ENCODE measurements at regions not wholly inside any gene's neighbourhood (a gene's known extent, or its start where the extent isn't known, plus 50 kb on each side); places are given as distances from the start of the nearest gene placed in this dataset.

GRCh38 chr2:220999356-220999755, 572.7 kb downstream of the EPHA4 start:
- Histone ChIP-seq H3K36me3 (no peaks in the 10 kb centered on the region), H3K27ac (no peak overlapping the region), H3K9me3 (ENCODE audit: low read depth) (no peaks in the 10 kb centered on the region), H3K4me1 (ENCODE audit: low read depth) (peaks cover 13% of the 10 kb centered on the region), H3K4me3 (no peak overlapping the region), H3K27me3 (no peaks in the 10 kb centered on the region)
- no peak for TF ChIP-seq CTCF (IDR thresholded peaks at IDR 0.05; ENCODE audit: low read depth, low read length)
- no peak for DNase-seq (ENCODE audit: low read depth in 1 of 2, low spot score in 1 of 2)

GRCh38 chr2:221001381-221001801, 570.7 kb downstream of the EPHA4 start:
- no peaks in the 10 kb centered on the region for H3K9me3 ChIP-seq (ENCODE audit: low read depth)
- H3K4me3 ChIP-seq = no peak overlapping the region
- no peak for TF ChIP-seq CTCF (IDR thresholded peaks at IDR 0.05; ENCODE audit: low read depth, low read length)
- H3K4me1 ChIP-seq (ENCODE audit: low read depth) = peaks cover 3% of the 10 kb centered on the region
- no peak overlapping the region for H3K27ac ChIP-seq
- DNase-seq (ENCODE audit: low read depth in 1 of 2, low spot score in 1 of 2) = no peak
- H3K36me3 ChIP-seq = no peaks in the 10 kb centered on the region
- H3K27me3 ChIP-seq = no peaks in the 10 kb centered on the region

- Histone ChIP-seq H3K4me1 (ENCODE audit: low read depth) (peaks cover 3% of the 10 kb centered on the region), H3K9me3 (ENCODE audit: low read depth) (no peaks in the 10 kb centered on the region), H3K4me3 (no peak overlapping the region), H3K27ac (no peak overlapping the region), H3K27me3 (no peaks in the 10 kb centered on the region), H3K36me3 (no peaks in the 10 kb centered on the region)
- no peak for DNase-seq (ENCODE audit: low read depth in 1 of 2, low spot score in 1 of 2)
- TF ChIP-seq CTCF (IDR thresholded peaks at IDR 0.05; ENCODE audit: low read depth, low read length) = no peak
Measured at GRCh38 chr2:221002101-221002685, 569.9 kb downstream of the EPHA4 start.

- H3K4me1 ChIP-seq (ENCODE audit: low read depth) = no peaks in the 10 kb centered on the region
- no peaks in the 10 kb centered on the region for H3K36me3 ChIP-seq
- no peak for DNase-seq (ENCODE audit: low read depth in 1 of 2, low spot score in 1 of 2)
- no peaks in the 10 kb centered on the region for H3K27me3 ChIP-seq
- H3K27ac ChIP-seq = no peak overlapping the region
- H3K9me3 ChIP-seq (ENCODE audit: low read depth) = no peaks in the 10 kb centered on the region
- TF ChIP-seq CTCF (IDR thresholded peaks at IDR 0.05; ENCODE audit: low read depth, low read length) = no peak
- no peak overlapping the region for H3K4me3 ChIP-seq
Measured at GRCh38 chr2:221005338-221005737, 566.8 kb downstream of the EPHA4 start.

- Histone ChIP-seq H3K9me3 (ENCODE audit: low read depth) (no peaks in the 10 kb centered on the region), H3K4me1 (ENCODE audit: low read depth) (no peaks in the 10 kb centered on the region), H3K27me3 (no peaks in the 10 kb centered on the region), H3K36me3 (no peaks in the 10 kb centered on the region), H3K4me3 (no peak overlapping the region), H3K27ac (no peak overlapping the region)
- TF ChIP-seq CTCF (IDR thresholded peaks at IDR 0.05; ENCODE audit: low read depth, low read length) = no peak
- no peak for DNase-seq (ENCODE audit: low read depth in 1 of 2, low spot score in 1 of 2)
Measured at GRCh38 chr2:221006084-221006483, 566.0 kb downstream of the EPHA4 start.

GRCh38 chr2:221016551-221016950, 555.6 kb downstream of the EPHA4 start:
- TF ChIP-seq CTCF (IDR thresholded peaks at IDR 0.05; ENCODE audit: low read depth, low read length) = no peak
- Histone ChIP-seq H3K4me1 (ENCODE audit: low read depth) (peaks cover 3% of the 10 kb centered on the region), H3K36me3 (no peaks in the 10 kb centered on the region), H3K27ac (no peak overlapping the region), H3K27me3 (no peaks in the 10 kb centered on the region), H3K9me3 (ENCODE audit: low read depth) (no peaks in the 10 kb centered on the region), H3K4me3 (no peak overlapping the region)
- no peak for DNase-seq (ENCODE audit: low read depth in 1 of 2, low spot score in 1 of 2)

Measured in cardiac muscle cell (in vitro differentiated cells and primary cell).